ENCODE measurements at regions not wholly inside any gene's neighbourhood (a gene's known extent, or its start where the extent isn't known, plus 50 kb on each side); places are given as distances from the start of the nearest gene placed in this dataset.

GRCh38 chrX:45743906-45744625, 543.4 kb upstream of the DIPK2B start:
- TF ChIP-seq ZFX (IDR thresholded peaks at IDR 0.05; ENCODE audit: borderline replicate concordance) (no peak), CTCF (IDR thresholded peaks at IDR 0.05) (no peak)

GRCh38 chrX:45743081-45743533, 542.4 kb upstream of the DIPK2B start:
- TF ChIP-seq ZFX (IDR thresholded peaks at IDR 0.05; ENCODE audit: borderline replicate concordance) (no peak), CTCF (IDR thresholded peaks at IDR 0.05) (no peak)
- no peak overlapping the region for H3K27ac ChIP-seq

More at GRCh38 chrX:45743906-45744625, 543.4 kb upstream of the DIPK2B start:
- H3K27ac ChIP-seq: no peak overlapping the region

GRCh38 chrX:45740291-45740690, 539.6 kb upstream of the DIPK2B start:
- H3K27ac ChIP-seq: no peak overlapping the region
- TF ChIP-seq ZFX (IDR thresholded peaks at IDR 0.05; ENCODE audit: borderline replicate concordance) (no peak), CTCF (IDR thresholded peaks at IDR 0.05) (no peak)

- no peak overlapping the region for H3K27ac ChIP-seq
- TF ChIP-seq ZFX (IDR thresholded peaks at IDR 0.05; ENCODE audit: borderline replicate concordance): no peak
Observed at GRCh38 chrX:45735571-45735970, 534.9 kb upstream of the DIPK2B start.

- TF ChIP-seq CTCF (IDR thresholded peaks at IDR 0.05): no peak
- TF ChIP-seq ZFX (IDR thresholded peaks at IDR 0.05; ENCODE audit: borderline replicate concordance): no peak
- no peak overlapping the region for H3K27ac ChIP-seq
Observed at GRCh38 chrX:45731448-45731847, 530.8 kb upstream of the DIPK2B start.

- no peak overlapping the region for H3K27ac ChIP-seq
- TF ChIP-seq CTCF (IDR thresholded peaks at IDR 0.05) (no peak), ZFX (IDR thresholded peaks at IDR 0.05; ENCODE audit: borderline replicate concordance) (no peak)
Observed at GRCh38 chrX:45727761-45728160, 527.1 kb upstream of the DIPK2B start.

- no peak overlapping the region for H3K27ac ChIP-seq
- TF ChIP-seq CTCF (IDR thresholded peaks at IDR 0.05): no peak
- no peak for TF ChIP-seq ZFX (IDR thresholded peaks at IDR 0.05; ENCODE audit: borderline replicate concordance)
Observed at GRCh38 chrX:45722471-45722870, 521.8 kb upstream of the DIPK2B start.
